Left forelimb (tissue), 1 donor: ENCODE measurements at regions not wholly inside any gene's neighbourhood (a gene's known extent, or its start where the extent isn't known, plus 50 kb on each side); places are given as distances from the start of the nearest gene placed in this dataset.

ENCODE experiments used
- DNase-seq: peaks from one replicate; pipeline ENCODE4 v3.0.0-alpha.2; 2018; ENCODE audit warnings: low spot score

DNA sequence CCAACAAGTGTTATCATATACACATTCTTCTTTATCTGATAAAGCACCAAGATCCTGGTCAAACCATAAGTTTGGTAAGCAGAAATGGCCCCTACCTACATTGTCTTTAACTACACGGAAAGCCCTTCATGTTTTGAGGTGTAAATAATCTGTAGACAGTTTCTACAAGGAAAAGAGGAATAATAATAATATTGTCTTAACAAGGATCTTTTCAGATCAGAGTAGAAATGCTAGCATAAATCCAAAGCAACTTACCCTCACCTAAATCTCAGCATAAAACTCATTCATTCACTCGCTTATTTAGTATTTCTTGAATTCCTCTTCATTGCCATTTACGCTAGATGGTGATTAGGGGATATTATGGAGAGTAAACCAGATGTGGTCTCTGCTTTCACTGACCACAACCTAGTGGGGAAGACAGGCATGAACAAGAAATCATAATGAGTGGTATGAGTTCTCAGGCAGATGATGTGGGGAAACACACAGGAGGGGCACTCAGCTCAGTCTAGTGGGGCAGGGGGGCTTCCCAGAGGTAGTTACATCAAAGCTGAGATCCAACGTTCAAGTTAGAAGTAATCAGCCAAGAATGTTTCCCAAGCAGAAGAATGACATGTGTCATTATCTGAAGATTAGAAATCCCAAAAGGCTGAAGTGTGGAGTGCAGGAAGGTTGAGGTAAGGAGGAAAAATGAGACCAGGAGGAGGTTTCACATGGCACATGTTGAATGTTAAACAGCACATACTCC lies 65.4 kb upstream of the ZC3H12C start:
- no peak for DNase-seq

DNA sequence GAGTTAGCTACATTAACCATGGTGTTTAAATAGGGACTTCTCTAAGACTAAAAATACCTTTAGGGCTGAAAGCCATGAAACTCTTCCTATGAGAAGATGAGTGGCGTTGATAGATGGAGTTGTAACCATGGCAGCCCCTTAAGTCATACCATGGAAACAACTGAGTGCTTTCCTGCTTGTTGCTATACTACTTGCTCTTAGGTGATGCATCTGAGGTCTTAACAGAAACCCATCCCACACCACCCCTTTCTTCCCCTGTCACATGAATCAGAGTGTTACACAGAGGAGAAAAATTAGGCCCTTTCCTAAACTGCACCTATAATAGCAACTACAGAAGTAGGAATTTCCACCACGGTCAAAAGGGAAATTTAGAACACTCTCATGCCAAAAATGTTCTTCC lies 64.3 kb upstream of the ZC3H12C start:
- no peak for DNase-seq

DNA sequence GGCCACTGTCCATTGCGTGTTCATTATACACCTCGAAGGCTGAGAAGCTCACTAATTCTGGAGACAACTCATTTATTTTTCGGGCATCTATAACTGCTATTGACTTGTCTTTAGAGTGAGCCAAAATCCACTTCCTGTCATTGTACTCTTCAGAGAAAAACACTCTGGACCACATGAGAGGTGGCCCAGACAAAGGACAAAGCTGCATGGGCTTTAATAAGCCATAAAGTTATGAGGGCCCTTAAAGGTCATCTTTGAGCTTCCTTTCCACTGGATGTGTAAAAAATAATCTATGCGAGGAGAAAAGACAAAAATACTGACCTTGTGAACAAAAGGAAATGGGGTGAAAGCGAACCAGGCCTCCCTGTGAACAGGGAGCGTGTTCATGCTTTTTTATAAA lies 63.5 kb upstream of the ZC3H12C start:
- no peak for DNase-seq

DNA sequence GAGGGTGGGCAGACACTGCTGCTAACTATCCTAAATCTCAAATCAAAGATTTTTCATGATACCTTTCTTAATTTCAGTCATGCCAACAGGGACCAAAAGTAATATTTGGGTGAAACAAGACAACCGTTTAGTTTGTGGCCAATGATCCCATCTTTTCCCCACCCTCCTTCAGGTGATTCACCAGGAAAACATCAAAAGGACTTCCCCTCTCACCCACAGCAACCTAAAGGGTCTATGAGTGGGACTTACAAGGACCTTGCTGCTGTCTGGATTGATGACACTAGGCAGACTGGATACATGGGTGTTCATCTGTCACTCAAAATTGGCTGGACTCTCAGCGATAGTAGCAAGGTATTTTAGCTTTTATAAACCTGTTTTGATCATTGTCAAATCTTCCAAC lies 62.0 kb upstream of the ZC3H12C start:
- DNase-seq, result no peak

DNA sequence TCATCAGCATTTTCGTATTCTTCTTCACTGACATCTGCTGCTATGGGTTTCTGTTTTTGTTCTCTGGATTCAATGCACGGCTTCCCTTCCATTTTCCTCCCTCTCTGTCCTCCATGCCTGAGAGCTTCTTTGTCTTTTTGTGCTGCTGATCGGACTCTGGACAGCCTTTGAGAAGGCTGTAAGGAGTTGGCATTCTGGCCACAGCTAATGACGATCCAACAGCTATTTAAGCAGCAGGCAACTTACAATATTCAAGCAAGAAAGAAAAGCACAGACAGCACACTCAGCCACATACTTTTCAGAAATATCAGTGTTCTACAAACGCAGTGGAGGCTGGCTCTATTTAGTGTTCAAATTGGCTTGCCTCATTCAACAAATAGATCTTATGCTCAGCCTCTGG lies 60.9 kb upstream of the ZC3H12C start:
- no peak for DNase-seq

DNA sequence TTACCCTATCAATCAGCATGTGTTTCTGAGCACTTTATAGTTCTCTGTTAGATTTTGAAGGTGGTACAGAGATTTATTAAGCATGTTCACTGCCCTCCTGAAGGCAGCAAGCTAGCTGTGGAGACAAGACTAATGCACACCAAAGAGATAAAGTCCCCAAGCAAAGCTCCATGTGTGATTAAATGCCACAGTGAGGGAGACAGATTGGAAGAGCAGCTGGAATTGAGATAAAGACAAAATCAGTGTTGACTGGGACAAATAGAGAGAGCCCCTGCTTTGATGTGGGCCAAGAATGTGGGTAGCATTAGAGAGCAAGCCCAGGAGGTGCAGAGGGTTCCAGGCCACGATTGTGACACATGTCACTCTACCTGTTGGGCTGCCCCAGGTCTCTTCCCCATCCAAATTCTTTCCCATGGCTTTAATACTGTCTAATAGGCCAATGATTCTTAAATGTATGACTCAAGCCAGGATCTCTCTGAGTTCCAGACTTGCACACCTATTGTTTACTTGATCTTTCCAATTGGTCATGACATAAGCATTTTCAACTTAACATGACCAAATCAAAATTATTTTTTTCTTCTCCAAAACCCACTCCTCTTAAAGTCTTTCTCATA lies 60.1 kb upstream of the ZC3H12C start:
- DNase-seq, result no peak

DNA sequence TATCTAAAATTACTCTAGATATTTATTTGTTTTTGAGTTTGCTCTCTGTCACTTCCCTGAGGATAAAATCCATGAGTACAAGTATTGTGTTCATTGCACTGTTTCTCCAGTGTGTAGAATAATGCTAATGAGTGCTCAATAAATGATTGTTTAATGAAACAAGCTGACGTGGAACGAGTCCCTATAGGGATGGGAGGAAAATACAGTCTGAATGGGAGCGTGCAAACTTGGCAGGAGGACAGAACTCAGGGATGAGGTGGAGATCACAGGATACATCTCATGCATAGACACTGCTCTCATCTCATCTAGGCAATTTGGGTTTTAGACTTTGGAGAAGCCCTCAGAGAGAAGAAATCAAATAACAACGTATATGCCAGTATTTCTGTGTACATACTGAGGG lies 58.4 kb upstream of the ZC3H12C start:
- DNase-seq, result no peak

DNA sequence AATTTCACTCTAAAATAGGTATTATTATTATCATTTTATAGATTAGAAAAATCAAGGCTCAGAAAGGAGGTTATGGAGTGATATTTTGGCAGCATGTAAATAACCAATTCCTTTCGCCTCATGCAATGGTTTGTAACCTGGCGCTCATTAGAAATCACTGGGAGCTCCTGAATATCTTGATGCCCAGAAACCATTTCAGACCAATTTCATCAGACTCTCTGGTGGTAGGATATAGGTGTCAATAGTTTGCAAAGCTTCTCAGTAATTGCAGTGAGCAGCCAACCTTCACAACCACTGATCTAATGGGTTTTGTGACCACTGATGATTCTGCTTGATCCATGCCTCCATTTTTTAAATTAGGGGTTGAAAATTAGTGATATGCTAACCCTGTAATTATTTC lies 57.8 kb upstream of the ZC3H12C start:
- no peak for DNase-seq

DNA sequence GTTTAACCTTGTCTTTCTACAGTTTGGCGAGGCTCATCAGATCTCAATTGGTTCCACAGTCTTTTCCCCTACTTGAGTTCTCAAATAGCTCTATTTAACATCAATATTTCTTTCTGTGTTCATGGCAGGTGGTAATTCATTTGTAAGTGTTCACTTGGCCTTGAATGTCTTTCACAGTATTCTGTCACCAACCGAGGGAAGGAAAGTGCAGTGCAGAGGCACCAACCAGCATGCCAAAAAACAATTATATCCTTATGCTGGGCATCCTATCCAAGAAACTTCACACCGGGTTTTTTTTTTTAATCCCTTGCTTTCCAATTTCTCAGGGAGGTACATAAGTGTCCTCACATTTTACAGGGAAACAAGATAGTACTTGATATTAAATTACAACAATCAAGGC lies 55.0 kb upstream of the ZC3H12C start:
- DNase-seq, result no peak
